MCF 10A (cell line): ENCODE measurements at regions not wholly inside any gene's neighbourhood (a gene's known extent, or its start where the extent isn't known, plus 50 kb on each side); places are given as distances from the start of the nearest gene placed in this dataset.

Experiments used
- BruUV-seq: library from RNA; stranded (reverse); fragments of 400-500 nt; replicated peaks from 2 replicates; lab custom pipeline; 2021; lab: Mats Ljungman, UMichigan
- CTCF ChIA-PET: fragments of 300-600 bp; sonication (Branson Sonifier 250); formaldehyde crosslinking; extraction: SDS; loops from one replicate; lab custom pipeline; 2021; ENCODE audit warnings: antibody characterized with exemption, inconsistent platforms; lab: Yijun Ruan, JAX
- POLR2A ChIA-PET: fragments of 300-600, 350-650 bp; sonication (Branson Sonifier 250); formaldehyde crosslinking; extraction: SDS; loops from one replicate; lab custom pipeline; 2020; ENCODE audit warnings: antibody characterized with exemption, inconsistent platforms; lab: Yijun Ruan, JAX
- DNase-seq: peaks from one replicate; pipeline ENCODE4 v3.0.0-alpha.2; 2018; ENCODE audit not compliant: unreplicated experiment
- H3K27ac Mint-ChIP-seq: one replicate; pipeline ENCODE4 v1.8.0; 2022; ENCODE audit warnings: mild to moderate bottlenecking, low read depth, mixed read lengths; ENCODE audit not compliant: unreplicated experiment
- H3K27me3 Mint-ChIP-seq: one replicate; pipeline ENCODE4 v1.8.0; 2022; ENCODE audit warnings: mixed read lengths; ENCODE audit not compliant: insufficient read depth, unreplicated experiment
- H3K36me3 Mint-ChIP-seq: one replicate; pipeline ENCODE4 v1.8.0; 2022; ENCODE audit warnings: mild to moderate bottlenecking, moderate library complexity, mixed read lengths; ENCODE audit not compliant: insufficient read depth, unreplicated experiment
- H3K4me1 Mint-ChIP-seq: one replicate; pipeline ENCODE4 v1.8.0; 2022; ENCODE audit warnings: mixed read lengths; ENCODE audit not compliant: insufficient read depth, unreplicated experiment
- H3K4me3 Mint-ChIP-seq: one replicate; pipeline ENCODE4 v1.8.0; 2022; ENCODE audit warnings: mild to moderate bottlenecking, moderate library complexity, mixed read lengths; ENCODE audit not compliant: unreplicated experiment
- H3K9me3 Mint-ChIP-seq: one replicate; pipeline ENCODE4 v1.8.0; 2022; ENCODE audit warnings: mixed read lengths; ENCODE audit not compliant: unreplicated experiment
- intact Hi-C: fragments of 100-400 bp; cut with micrococcal nuclease; formaldehyde crosslinking; loops from 2 replicates; pipeline ENCODE4 v1.14.1; 2022
- TF ChIP-seq, protein P1 (sequence below): fragments of 200-600 bp; IDR thresholded peaks from one replicate; pipeline ENCODE4 v1.8.0; 2022; ENCODE audit warnings: antibody characterized with exemption, mild to moderate bottlenecking; ENCODE audit not compliant: unreplicated experiment

DNA sequence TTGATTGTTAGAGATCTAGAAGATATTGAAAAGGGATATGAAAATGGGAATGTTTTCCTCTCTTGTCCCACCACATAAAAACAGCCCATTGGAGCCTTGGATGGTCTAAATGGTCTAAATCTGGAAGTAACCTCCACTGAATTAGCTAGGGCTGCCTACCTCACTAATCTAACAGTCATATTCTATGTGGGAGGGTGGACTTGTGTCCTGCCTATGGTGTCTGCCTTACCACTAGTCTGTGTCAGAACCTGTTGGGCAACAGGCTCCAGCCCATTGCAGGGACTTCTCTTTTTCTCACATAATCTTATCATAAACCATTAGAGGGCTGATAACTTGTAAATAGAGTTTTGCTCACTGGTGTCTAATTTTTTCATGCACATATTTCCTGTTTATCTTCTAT, 548.8 kb upstream of the CDH18 start:
- Mint-ChIP-seq H3K27ac (no peak overlapping the region), H3K4me1 (no peaks in the 10 kb centered on the region), H3K27me3 (no peaks in the 10 kb centered on the region), H3K9me3 (peaks cover 7% of the 10 kb centered on the region), H3K36me3 (no peaks in the 10 kb centered on the region), H3K4me3 (no peak overlapping the region)
- TF ChIP-seq, protein P1, sequence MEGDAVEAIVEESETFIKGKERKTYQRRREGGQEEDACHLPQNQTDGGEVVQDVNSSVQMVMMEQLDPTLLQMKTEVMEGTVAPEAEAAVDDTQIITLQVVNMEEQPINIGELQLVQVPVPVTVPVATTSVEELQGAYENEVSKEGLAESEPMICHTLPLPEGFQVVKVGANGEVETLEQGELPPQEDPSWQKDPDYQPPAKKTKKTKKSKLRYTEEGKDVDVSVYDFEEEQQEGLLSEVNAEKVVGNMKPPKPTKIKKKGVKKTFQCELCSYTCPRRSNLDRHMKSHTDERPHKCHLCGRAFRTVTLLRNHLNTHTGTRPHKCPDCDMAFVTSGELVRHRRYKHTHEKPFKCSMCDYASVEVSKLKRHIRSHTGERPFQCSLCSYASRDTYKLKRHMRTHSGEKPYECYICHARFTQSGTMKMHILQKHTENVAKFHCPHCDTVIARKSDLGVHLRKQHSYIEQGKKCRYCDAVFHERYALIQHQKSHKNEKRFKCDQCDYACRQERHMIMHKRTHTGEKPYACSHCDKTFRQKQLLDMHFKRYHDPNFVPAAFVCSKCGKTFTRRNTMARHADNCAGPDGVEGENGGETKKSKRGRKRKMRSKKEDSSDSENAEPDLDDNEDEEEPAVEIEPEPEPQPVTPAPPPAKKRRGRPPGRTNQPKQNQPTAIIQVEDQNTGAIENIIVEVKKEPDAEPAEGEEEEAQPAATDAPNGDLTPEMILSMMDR: no peak
- ChIA-PET CTCF (interaction anchor here (0.6 to 0.7 kb wide), 3 partner anchors 10 to 1742 kb away, joined by 3 to 4 read pairs (median 3); no protein-coding TSS in a partner anchor), POLR2A (no interaction called here)
- BruUV-seq: no TSS peak
- DNase-seq: no peak
- intact Hi-C loops: no loop called here

- H3K9me3 Mint-ChIP-seq: peaks cover 7% of the 10 kb centered on the region
- no peak overlapping the region for H3K27ac Mint-ChIP-seq
- H3K4me3 Mint-ChIP-seq: no peak overlapping the region
- no peaks in the 10 kb centered on the region for H3K36me3 Mint-ChIP-seq
- DNase-seq: no peak
- TF ChIP-seq, protein P1: no peak
- H3K4me1 Mint-ChIP-seq: no peaks in the 10 kb centered on the region
- no peaks in the 10 kb centered on the region for H3K27me3 Mint-ChIP-seq
- no TSS peak for BruUV-seq
- ChIA-PET POLR2A (no interaction called here), CTCF (interaction anchor here (0.6 to 0.7 kb wide), 2 partner anchors 1542 to 1742 kb away, joined by 3 read pairs; no protein-coding TSS in a partner anchor)
- intact Hi-C loops: no loop called here
Measured at GRCh38 chr5:20536341-20536740, 548.3 kb upstream of the CDH18 start.

GRCh38 chr5:20528471-20528870, 540.5 kb upstream of the CDH18 start:
- Mint-ChIP-seq H3K9me3 (peaks cover 16% of the 10 kb centered on the region), H3K4me3 (no peak overlapping the region), H3K4me1 (no peaks in the 10 kb centered on the region), H3K36me3 (no peaks in the 10 kb centered on the region), H3K27ac (no peak overlapping the region), H3K27me3 (no peaks in the 10 kb centered on the region)
- TF ChIP-seq, protein P1: no peak
- intact Hi-C loops: no loop called here
- no peak for DNase-seq
- ChIA-PET POLR2A (no interaction called here), CTCF (no interaction called here)
- BruUV-seq: no TSS peak

DNA sequence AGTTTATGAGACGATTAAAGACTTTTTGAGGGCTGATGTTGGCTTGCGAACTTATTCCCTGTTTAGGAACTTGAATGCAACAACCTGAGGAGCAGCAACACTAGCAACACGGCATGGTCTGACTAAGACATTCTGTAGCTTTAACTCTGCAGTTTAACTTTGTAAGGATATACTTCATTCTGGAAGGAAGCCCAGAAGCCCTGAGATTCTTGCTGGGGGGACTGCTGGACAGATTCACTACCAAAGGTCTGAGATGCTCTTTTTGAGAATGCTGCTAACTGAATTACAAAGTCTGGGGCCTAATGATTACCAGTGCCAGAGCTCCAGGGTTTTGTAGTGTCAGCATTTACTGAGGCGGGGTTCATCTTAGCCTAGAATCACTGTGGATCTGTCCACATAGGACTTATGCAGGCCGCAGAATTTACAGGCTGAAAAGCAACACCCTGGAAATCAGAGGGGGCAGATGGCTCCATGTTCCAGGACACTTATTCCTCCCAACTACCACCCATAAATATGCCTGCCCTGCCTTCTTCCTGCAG, 537.1 kb upstream of the CDH18 start:
- Mint-ChIP-seq H3K4me3 (no peak overlapping the region), H3K4me1 (no peaks in the 10 kb centered on the region), H3K9me3 (peaks cover 16% of the 10 kb centered on the region), H3K27ac (no peak overlapping the region), H3K27me3 (no peaks in the 10 kb centered on the region), H3K36me3 (no peaks in the 10 kb centered on the region)
- no TSS peak for BruUV-seq
- CTCF ChIA-PET: no interaction called here
- intact Hi-C loops: no loop called here
- POLR2A ChIA-PET: no interaction called here
- no peak for DNase-seq
- TF ChIP-seq, protein P1: no peak
